GM23338 (cell line): ENCODE measurements at regions not wholly inside any gene's neighbourhood (a gene's known extent, or its start where the extent isn't known, plus 50 kb on each side); places are given as distances from the start of the nearest gene placed in this dataset.

Experiments
- ATAC-seq: fragments of 200-7000 bp; cut with Tn5 transposase; 3 replicates; pipeline ENCODE4 v1.9.1; 2020
- DNase-seq: peaks from one replicate; pipeline ENCODE4 v3.0.0-alpha.2; 2015; ENCODE audit warnings: low spot score
- H2AFZ ChIP-seq: fragments of 200-600 bp; sonication (generic); 2 replicates; pipeline ENCODE4 v1.8.0; 2016; ENCODE audit warnings: antibody characterized with exemption, mild to moderate bottlenecking, moderate library complexity
- H3F3A ChIP-seq: fragments of 200-600 bp; sonication (generic); replicated peaks from 2 replicates; pipeline ENCODE4 v1.8.0; 2017; ENCODE audit warnings: antibody characterized with exemption, mixed run types, low read depth
- H3K27ac ChIP-seq: fragments of 200-600 bp; sonication (generic); 2 replicates; pipeline ENCODE4 v1.6.1; 2016; ENCODE audit warnings: low read depth
- H3K27me3 ChIP-seq: fragments of 200-600 bp; sonication (generic); 2 replicates; pipeline ENCODE4 v1.8.0; 2016; ENCODE audit warnings: mild to moderate bottlenecking, mixed run types, moderate library complexity; ENCODE audit not compliant: insufficient read depth
- H3K36me3 ChIP-seq: fragments of 200-600 bp; sonication (generic); 2 replicates; pipeline ENCODE4 v1.8.0; 2016; ENCODE audit warnings: mild to moderate bottlenecking; ENCODE audit not compliant: insufficient read depth
- H3K4me1 ChIP-seq: fragments of 200-600 bp; sonication (generic); 2 replicates; pipeline ENCODE4 v1.8.0; 2016; ENCODE audit warnings: mild to moderate bottlenecking, moderate library complexity; ENCODE audit not compliant: insufficient read depth
- H3K4me2 ChIP-seq: fragments of 200-600 bp; sonication (generic); 2 replicates; pipeline ENCODE4 v1.7.1; 2017; ENCODE audit warnings: mixed run types
- H3K4me3 ChIP-seq: fragments of 200-600 bp; sonication (generic); 2 replicates; pipeline ENCODE4 v1.6.1; 2016; ENCODE audit warnings: mixed run types
- H3K79me2 ChIP-seq: fragments of 200-600 bp; sonication (generic); replicated peaks from 2 replicates; pipeline ENCODE4 v1.8.0; 2017; ENCODE audit warnings: mild to moderate bottlenecking; ENCODE audit not compliant: insufficient read depth
- H3K9me2 ChIP-seq: fragments of 200-600 bp; sonication (generic); 2 replicates; pipeline ENCODE4 v1.8.0; 2017; ENCODE audit not compliant: insufficient read depth
- H4K20me1 ChIP-seq: fragments of 200-600 bp; sonication (generic); replicated peaks from 2 replicates; pipeline ENCODE4 v1.8.0; 2017; ENCODE audit warnings: mild to moderate bottlenecking; ENCODE audit not compliant: insufficient read depth
- H3K27ac Mint-ChIP-seq: 2 replicates; pipeline ENCODE4 v1.8.0; 2020; ENCODE audit warnings: inconsistent platforms, mild to moderate bottlenecking, moderate library complexity, mixed read lengths
- H3K27me3 Mint-ChIP-seq: 3 replicates; pipeline ENCODE4 v1.8.0; 2022; ENCODE audit warnings: low read depth, mild to moderate bottlenecking, moderate library complexity, mixed read lengths, inconsistent platforms; ENCODE audit not compliant: insufficient read depth, poor library complexity
- H3K36me3 Mint-ChIP-seq: 3 replicates; pipeline ENCODE4 v1.8.0; 2021; ENCODE audit warnings: low read depth, mild to moderate bottlenecking, inconsistent platforms, moderate library complexity, mixed read lengths
- H3K4me1 Mint-ChIP-seq: 3 replicates; pipeline ENCODE4 v1.8.0; 2020; ENCODE audit warnings: mild to moderate bottlenecking, inconsistent platforms, mixed read lengths
- H3K4me3 Mint-ChIP-seq: 3 replicates; pipeline ENCODE4 v1.8.0; 2021; ENCODE audit warnings: moderate library complexity, mild to moderate bottlenecking, inconsistent platforms, mixed read lengths
- H3K9me3 Mint-ChIP-seq: 3 replicates; pipeline ENCODE4 v1.8.0; 2020; ENCODE audit warnings: moderate library complexity, mild to moderate bottlenecking, inconsistent platforms, mixed read lengths
- CREB1 ChIP-seq: fragments of 250-450 bp; sonication (Bioruptor Pico); IDR thresholded peaks from 2 replicates; pipeline ENCODE4 v1.5.0; 2020; ENCODE audit warnings: low read depth, mild to moderate bottlenecking, moderate library complexity
- EZH2 ChIP-seq: fragments of 200-600 bp; sonication (generic); IDR thresholded peaks from one replicate; pipeline ENCODE4 v1.8.0; 2017; ENCODE audit warnings: antibody characterized with exemption, mild to moderate bottlenecking, low read depth; ENCODE audit not compliant: unreplicated experiment
- EZH2phosphoT487 ChIP-seq: fragments of 200-600 bp; sonication (generic); IDR thresholded peaks from one replicate; pipeline ENCODE4 v1.8.1; 2018; ENCODE audit warnings: antibody characterized with exemption; ENCODE audit not compliant: unreplicated experiment
- JUNB ChIP-seq: IDR thresholded peaks from one replicate; pipeline ENCODE4 v1.6.1; 2016; ENCODE audit warnings: antibody characterized with exemption; ENCODE audit not compliant: unreplicated experiment
- NANOG ChIP-seq: IDR thresholded peaks from 2 replicates; pipeline ENCODE4 v1.6.1; 2016; ENCODE audit warnings: antibody characterized with exemption, borderline replicate concordance
- ZNF114 ChIP-seq: fragments of 250-450 bp; sonication (Bioruptor Pico); IDR thresholded peaks from 2 replicates; pipeline ENCODE4 v1.5.0; 2020; ENCODE audit warnings: mild to moderate bottlenecking, moderate library complexity
- ZNF331 ChIP-seq: fragments of 250-450 bp; sonication (Bioruptor Pico); IDR thresholded peaks from 2 replicates; pipeline ENCODE4 v1.5.0; 2020; ENCODE audit warnings: low read depth, mild to moderate bottlenecking, moderate library complexity
- TF ChIP-seq, protein P1 (sequence below): IDR thresholded peaks from one replicate; pipeline ENCODE4 v1.6.1; 2018; ENCODE audit warnings: antibody characterized with exemption; ENCODE audit not compliant: unreplicated experiment
- TF ChIP-seq, protein P2 (sequence below): fragments of 250-450 bp; sonication (Bioruptor Pico); IDR thresholded peaks from 2 replicates; pipeline ENCODE4 v1.5.0; 2020; ENCODE audit warnings: mild to moderate bottlenecking, moderate library complexity
- TF ChIP-seq, protein P3 (sequence below): IDR thresholded peaks from 2 replicates; pipeline ENCODE4 v1.6.1; 2016; ENCODE audit warnings: antibody characterized with exemption

DNA sequence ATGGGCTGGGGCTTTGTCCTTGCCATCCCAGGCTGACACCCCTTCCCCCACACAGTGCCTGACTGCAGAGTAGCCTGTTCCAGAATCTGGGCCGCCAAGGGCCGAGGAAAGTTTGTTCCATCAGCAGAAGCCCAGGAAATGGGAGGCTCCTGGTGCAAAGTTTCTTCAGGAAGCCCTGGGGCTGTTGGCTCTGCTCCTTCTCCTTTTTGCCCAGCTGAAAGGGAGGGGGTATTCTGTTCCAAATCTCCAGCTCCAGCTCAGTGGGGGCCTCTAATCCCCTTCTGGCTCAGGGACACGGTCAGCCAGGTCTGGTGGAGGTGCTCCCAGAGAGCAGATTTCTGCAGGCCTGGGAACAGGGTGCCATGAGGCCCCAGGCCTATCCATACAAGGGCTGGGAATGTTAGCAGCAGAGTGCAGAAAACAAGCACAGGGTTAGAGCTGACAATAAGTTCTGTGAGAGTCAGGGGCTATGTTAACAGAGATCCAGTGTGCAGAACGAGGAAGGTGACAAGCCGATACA, 399.5 kb downstream of the RPS24 start:
- ATAC-seq (peak; percentile 52), DNase-seq (no peak)
- H3K27me3 Mint-ChIP-seq, result peaks cover 5% of the 10 kb centered on the region
- H3K4me2 ChIP-seq, result no peak overlapping the region
- no peak overlapping the region for H3K27ac Mint-ChIP-seq
- TF ChIP-seq ZNF331 (CRISPR knock-in tag), result no peak
- no peak overlapping the region for H3K27ac ChIP-seq
- H3K4me1 Mint-ChIP-seq, result peaks cover 5% of the 10 kb centered on the region; the same call in 2 of the 3 replicates
- H3K79me2 ChIP-seq, result no peaks in the 10 kb centered on the region
- H3K4me1 ChIP-seq, result no peaks in the 10 kb centered on the region
- no peaks in the 10 kb centered on the region for H4K20me1 ChIP-seq
- no peaks in the 10 kb centered on the region for H3K27me3 ChIP-seq
- no peak overlapping the region for H3K4me3 ChIP-seq
- no peaks in the 10 kb centered on the region for H3K36me3 ChIP-seq
- no peaks in the 10 kb centered on the region for H3K36me3 Mint-ChIP-seq
- no peak overlapping the region for H3K4me3 Mint-ChIP-seq
- H3K9me2 ChIP-seq, result no peaks in the 10 kb centered on the region
- no peaks in the 10 kb centered on the region for H3F3A ChIP-seq
- peak overlapping the region; percentile 47; the same call in 1 of the 2 replicates for H2AFZ ChIP-seq
- no peaks in the 10 kb centered on the region for H3K9me3 Mint-ChIP-seq

DNA sequence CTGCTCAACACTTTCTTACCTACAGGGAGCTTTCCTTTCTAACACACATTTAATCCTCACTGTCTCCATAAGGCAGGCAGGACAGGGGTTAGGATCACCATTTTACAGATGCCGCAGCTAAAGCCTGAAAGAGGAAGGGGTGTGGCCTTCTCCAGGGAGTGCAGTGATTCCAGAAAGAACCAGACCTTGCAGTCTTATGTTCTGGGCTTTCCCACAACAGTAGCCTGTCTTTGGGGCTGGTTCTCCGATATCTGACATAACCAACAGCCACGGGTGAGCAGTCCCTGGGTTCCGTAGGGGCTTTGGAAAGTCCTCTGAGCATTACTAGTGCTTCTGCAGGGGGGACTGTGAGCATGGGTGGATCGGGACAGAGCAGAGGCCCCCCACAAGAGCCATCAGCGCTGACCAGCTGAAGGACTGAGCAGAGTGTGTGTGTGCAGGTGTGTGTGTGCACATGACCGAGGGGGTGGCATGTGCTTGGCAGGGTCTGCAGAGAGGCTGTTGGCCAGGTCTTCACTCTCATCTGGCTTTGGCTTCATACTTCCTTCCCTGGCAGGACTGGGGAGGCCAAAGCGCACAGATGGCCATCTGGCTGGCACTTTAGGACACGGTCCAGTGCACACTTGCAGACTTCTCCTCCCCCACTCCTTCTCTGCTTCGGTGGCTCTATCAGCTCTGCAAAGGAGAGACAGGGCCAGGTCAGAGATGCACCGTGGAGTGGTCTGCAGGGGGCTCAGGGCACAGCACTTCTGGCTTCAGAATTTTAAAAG, 400.3 kb downstream of the RPS24 start:
- no peaks in the 10 kb centered on the region for H3K4me1 ChIP-seq
- TF ChIP-seq ZNF114 (no peak), NANOG (no peak), ZNF331 (CRISPR knock-in tag) (no peak), JUNB (no peak), EZH2phosphoT487 (no peak), EZH2 (no peak), CREB1 (CRISPR knock-in tag) (no peak)
- TF ChIP-seq, protein P1, sequence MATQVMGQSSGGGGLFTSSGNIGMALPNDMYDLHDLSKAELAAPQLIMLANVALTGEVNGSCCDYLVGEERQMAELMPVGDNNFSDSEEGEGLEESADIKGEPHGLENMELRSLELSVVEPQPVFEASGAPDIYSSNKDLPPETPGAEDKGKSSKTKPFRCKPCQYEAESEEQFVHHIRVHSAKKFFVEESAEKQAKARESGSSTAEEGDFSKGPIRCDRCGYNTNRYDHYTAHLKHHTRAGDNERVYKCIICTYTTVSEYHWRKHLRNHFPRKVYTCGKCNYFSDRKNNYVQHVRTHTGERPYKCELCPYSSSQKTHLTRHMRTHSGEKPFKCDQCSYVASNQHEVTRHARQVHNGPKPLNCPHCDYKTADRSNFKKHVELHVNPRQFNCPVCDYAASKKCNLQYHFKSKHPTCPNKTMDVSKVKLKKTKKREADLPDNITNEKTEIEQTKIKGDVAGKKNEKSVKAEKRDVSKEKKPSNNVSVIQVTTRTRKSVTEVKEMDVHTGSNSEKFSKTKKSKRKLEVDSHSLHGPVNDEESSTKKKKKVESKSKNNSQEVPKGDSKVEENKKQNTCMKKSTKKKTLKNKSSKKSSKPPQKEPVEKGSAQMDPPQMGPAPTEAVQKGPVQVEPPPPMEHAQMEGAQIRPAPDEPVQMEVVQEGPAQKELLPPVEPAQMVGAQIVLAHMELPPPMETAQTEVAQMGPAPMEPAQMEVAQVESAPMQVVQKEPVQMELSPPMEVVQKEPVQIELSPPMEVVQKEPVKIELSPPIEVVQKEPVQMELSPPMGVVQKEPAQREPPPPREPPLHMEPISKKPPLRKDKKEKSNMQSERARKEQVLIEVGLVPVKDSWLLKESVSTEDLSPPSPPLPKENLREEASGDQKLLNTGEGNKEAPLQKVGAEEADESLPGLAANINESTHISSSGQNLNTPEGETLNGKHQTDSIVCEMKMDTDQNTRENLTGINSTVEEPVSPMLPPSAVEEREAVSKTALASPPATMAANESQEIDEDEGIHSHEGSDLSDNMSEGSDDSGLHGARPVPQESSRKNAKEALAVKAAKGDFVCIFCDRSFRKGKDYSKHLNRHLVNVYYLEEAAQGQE, result no peak
- TF ChIP-seq, protein P2, sequence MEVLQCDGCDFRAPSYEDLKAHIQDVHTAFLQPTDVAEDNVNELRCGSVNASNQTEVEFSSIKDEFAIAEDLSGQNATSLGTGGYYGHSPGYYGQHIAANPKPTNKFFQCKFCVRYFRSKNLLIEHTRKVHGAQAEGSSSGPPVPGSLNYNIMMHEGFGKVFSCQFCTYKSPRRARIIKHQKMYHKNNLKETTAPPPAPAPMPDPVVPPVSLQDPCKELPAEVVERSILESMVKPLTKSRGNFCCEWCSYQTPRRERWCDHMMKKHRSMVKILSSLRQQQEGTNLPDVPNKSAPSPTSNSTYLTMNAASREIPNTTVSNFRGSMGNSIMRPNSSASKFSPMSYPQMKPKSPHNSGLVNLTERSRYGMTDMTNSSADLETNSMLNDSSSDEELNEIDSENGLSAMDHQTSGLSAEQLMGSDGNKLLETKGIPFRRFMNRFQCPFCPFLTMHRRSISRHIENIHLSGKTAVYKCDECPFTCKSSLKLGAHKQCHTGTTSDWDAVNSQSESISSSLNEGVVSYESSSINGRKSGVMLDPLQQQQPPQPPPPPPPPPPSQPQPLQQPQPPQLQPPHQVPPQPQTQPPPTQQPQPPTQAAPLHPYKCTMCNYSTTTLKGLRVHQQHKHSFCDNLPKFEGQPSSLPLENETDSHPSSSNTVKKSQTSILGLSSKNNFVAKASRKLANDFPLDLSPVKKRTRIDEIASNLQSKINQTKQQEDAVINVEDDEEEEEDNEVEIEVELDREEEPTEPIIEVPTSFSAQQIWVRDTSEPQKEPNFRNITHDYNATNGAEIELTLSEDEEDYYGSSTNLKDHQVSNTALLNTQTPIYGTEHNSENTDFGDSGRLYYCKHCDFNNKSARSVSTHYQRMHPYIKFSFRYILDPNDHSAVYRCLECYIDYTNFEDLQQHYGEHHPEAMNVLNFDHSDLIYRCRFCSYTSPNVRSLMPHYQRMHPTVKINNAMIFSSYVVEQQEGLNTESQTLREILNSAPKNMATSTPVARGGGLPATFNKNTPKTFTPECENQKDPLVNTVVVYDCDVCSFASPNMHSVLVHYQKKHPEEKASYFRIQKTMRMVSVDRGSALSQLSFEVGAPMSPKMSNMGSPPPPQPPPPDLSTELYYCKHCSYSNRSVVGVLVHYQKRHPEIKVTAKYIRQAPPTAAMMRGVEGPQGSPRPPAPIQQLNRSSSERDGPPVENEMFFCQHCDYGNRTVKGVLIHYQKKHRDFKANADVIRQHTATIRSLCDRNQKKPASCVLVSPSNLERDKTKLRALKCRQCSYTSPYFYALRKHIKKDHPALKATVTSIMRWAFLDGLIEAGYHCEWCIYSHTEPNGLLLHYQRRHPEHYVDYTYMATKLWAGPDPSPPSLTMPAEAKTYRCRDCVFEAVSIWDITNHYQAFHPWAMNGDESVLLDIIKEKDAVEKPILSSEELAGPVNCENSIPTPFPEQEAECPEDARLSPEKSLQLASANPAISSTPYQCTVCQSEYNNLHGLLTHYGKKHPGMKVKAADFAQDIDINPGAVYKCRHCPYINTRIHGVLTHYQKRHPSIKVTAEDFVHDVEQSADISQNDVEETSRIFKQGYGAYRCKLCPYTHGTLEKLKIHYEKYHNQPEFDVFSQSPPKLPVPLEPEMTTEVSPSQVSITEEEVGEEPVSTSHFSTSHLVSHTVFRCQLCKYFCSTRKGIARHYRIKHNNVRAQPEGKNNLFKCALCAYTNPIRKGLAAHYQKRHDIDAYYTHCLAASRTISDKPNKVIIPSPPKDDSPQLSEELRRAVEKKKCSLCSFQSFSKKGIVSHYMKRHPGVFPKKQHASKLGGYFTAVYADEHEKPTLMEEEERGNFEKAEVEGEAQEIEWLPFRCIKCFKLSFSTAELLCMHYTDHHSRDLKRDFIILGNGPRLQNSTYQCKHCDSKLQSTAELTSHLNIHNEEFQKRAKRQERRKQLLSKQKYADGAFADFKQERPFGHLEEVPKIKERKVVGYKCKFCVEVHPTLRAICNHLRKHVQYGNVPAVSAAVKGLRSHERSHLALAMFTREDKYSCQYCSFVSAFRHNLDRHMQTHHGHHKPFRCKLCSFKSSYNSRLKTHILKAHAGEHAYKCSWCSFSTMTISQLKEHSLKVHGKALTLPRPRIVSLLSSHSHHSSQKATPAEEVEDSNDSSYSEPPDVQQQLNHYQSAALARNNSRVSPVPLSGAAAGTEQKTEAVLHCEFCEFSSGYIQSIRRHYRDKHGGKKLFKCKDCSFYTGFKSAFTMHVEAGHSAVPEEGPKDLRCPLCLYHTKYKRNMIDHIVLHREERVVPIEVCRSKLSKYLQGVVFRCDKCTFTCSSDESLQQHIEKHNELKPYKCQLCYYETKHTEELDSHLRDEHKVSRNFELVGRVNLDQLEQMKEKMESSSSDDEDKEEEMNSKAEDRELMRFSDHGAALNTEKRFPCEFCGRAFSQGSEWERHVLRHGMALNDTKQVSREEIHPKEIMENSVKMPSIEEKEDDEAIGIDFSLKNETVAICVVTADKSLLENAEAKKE (CRISPR knock-in tag), result no peak
- TF ChIP-seq, protein P3, sequence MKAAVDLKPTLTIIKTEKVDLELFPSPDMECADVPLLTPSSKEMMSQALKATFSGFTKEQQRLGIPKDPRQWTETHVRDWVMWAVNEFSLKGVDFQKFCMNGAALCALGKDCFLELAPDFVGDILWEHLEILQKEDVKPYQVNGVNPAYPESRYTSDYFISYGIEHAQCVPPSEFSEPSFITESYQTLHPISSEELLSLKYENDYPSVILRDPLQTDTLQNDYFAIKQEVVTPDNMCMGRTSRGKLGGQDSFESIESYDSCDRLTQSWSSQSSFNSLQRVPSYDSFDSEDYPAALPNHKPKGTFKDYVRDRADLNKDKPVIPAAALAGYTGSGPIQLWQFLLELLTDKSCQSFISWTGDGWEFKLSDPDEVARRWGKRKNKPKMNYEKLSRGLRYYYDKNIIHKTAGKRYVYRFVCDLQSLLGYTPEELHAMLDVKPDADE, result no peak
- H3K9me3 Mint-ChIP-seq, result no peaks in the 10 kb centered on the region
- no peaks in the 10 kb centered on the region for H3K27me3 ChIP-seq
- H2AFZ ChIP-seq, result no peak overlapping the region
- H3K36me3 Mint-ChIP-seq, result no peaks in the 10 kb centered on the region
- no peak for ATAC-seq
- peaks cover 5% of the 10 kb centered on the region for H3K27me3 Mint-ChIP-seq
- no peak overlapping the region for H3K27ac Mint-ChIP-seq
- H4K20me1 ChIP-seq, result no peaks in the 10 kb centered on the region
- DNase-seq, result no peak
- peaks cover 5% of the 10 kb centered on the region; the same call in 2 of the 3 replicates for H3K4me1 Mint-ChIP-seq
- H3K4me3 Mint-ChIP-seq, result no peak overlapping the region
- H3K36me3 ChIP-seq, result no peaks in the 10 kb centered on the region
- no peak overlapping the region for H3K27ac ChIP-seq
- H3K79me2 ChIP-seq, result no peaks in the 10 kb centered on the region
- H3F3A ChIP-seq, result no peaks in the 10 kb centered on the region
- no peak overlapping the region for H3K4me2 ChIP-seq
- H3K4me3 ChIP-seq, result no peak overlapping the region
- no peaks in the 10 kb centered on the region for H3K9me2 ChIP-seq
